Activated naive CD8-positive, alpha-beta T cell treated with anti-CD3 and anti-CD28 coated beads, Interleukin-2, amount 50 U/mL, for 24 hours (primary cell): ENCODE measurements at regions not wholly inside any gene's neighbourhood (a gene's known extent, or its start where the extent isn't known, plus 50 kb on each side); places are given as distances from the start of the nearest gene placed in this dataset.
A peak's percentile ranks its signal among the peaks of the same experiment; 100 is the strongest.

Source experiments
- ATAC-seq: fragments of 150-1000 bp; cut with Tn5 transposase; one replicate; pipeline ENCODE4 v1.10.0; 2021
- DNase-seq: peaks from one replicate; pipeline ENCODE4 v3.0.0; 2021
- H3K27ac Mint-ChIP-seq: one replicate; pipeline ENCODE4 v1.8.0; 2021; ENCODE audit warnings: mild to moderate bottlenecking, mixed read lengths
- H3K27me3 Mint-ChIP-seq: one replicate; pipeline ENCODE4 v1.8.0; 2021; ENCODE audit warnings: mixed read lengths
- H3K36me3 Mint-ChIP-seq: one replicate; pipeline ENCODE4 v1.8.0; 2021; ENCODE audit warnings: low read depth, mixed read lengths
- H3K4me1 Mint-ChIP-seq: one replicate; pipeline ENCODE4 v1.8.0; 2021; ENCODE audit warnings: mixed read lengths
- H3K4me3 Mint-ChIP-seq: one replicate; pipeline ENCODE4 v1.8.0; 2021; ENCODE audit warnings: mild to moderate bottlenecking, moderate library complexity, mixed read lengths
- H3K9me3 Mint-ChIP-seq: one replicate; pipeline ENCODE4 v1.8.0; 2021; ENCODE audit warnings: mixed read lengths

GRCh38 chr10:8182806-8183205 lies 128.3 kb downstream of the GATA3 start:
- no peak for ATAC-seq
- no peaks in the 10 kb centered on the region for H3K27me3 Mint-ChIP-seq
- no peak overlapping the region for H3K4me3 Mint-ChIP-seq
- H3K9me3 Mint-ChIP-seq = no peaks in the 10 kb centered on the region
- DNase-seq = no peak
- no peaks in the 10 kb centered on the region for H3K36me3 Mint-ChIP-seq
- peak overlapping the region; percentile 6 for H3K27ac Mint-ChIP-seq
- peaks cover 20% of the 10 kb centered on the region for H3K4me1 Mint-ChIP-seq

DNA sequence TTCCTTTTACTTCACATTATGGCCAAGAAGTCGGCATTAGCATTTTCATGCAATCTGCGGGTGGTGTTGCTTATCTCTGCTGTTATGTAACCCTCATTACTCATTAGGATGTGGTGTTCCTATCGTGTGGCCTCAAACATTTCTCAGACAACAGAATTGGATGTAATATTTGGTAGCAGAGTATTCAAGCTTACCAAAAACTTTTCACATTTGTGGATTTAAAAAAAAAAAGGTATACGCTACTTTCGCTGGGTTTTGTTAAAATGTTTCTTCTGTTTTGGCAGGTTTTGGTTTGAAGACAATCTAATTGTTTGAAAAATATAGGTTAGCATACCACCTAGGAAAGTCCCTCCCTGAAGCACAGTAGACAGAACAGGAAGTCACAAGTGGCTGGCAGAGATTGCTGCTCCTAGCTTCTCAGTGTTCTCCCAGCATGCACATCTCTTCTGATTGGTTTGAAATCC lies 128.8 kb downstream of the GATA3 start:
- H3K27me3 Mint-ChIP-seq = no peaks in the 10 kb centered on the region
- ATAC-seq = peak; percentile 82

DNA sequence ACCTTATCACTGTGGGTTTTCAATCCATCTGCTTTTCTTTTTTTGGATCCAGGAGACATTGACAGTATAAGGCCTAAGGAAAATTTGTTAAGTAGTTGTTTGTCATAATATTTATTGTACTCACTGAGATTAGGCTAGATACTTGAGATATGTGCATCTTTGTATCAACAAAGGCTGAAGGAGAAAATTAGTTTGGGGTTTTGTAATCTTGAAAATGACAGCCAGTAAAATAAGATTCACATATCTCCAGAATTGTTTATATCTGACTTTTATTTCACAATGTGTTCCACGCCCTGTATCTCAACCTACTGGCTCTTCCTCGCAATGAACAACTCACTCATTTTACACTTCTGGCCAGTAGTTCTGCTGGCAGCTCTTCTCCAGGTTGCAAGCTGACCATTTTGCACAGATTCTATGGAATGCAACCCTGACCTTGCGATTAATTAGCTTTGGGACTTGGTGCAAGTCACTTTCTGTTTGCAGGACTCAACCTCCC lies 132.7 kb downstream of the GATA3 start:
- Mint-ChIP-seq H3K4me3 (no peak overlapping the region), H3K27ac (no peak overlapping the region), H3K9me3 (no peaks in the 10 kb centered on the region), H3K36me3 (no peaks in the 10 kb centered on the region), H3K4me1 (peaks cover 26% of the 10 kb centered on the region), H3K27me3 (peaks cover 6% of the 10 kb centered on the region)
- ATAC-seq (no peak), DNase-seq (no peak)

More for the DNA sequence above, 128.8 kb downstream of the GATA3 start:
- peaks cover 20% of the 10 kb centered on the region for H3K4me1 Mint-ChIP-seq
- H3K9me3 Mint-ChIP-seq = no peaks in the 10 kb centered on the region
- H3K27ac Mint-ChIP-seq = peak overlapping the region; percentile 6
- H3K36me3 Mint-ChIP-seq = no peaks in the 10 kb centered on the region
- no peak for DNase-seq
- H3K4me3 Mint-ChIP-seq = no peak overlapping the region

GRCh38 chr10:8189458-8189857 lies 135.0 kb downstream of the GATA3 start:
- H3K36me3 Mint-ChIP-seq = no peaks in the 10 kb centered on the region
- ATAC-seq = no peak
- H3K4me1 Mint-ChIP-seq = peaks cover 10% of the 10 kb centered on the region
- no peaks in the 10 kb centered on the region for H3K9me3 Mint-ChIP-seq
- H3K27ac Mint-ChIP-seq = no peak overlapping the region
- no peak overlapping the region for H3K4me3 Mint-ChIP-seq
- H3K27me3 Mint-ChIP-seq = peaks cover 6% of the 10 kb centered on the region
- DNase-seq = no peak

GRCh38 chr10:8192301-8192700 lies 137.8 kb downstream of the GATA3 start:
- Mint-ChIP-seq H3K36me3 (no peaks in the 10 kb centered on the region), H3K27me3 (peaks cover 6% of the 10 kb centered on the region), H3K27ac (no peak overlapping the region), H3K9me3 (no peaks in the 10 kb centered on the region), H3K4me1 (peaks cover 10% of the 10 kb centered on the region), H3K4me3 (no peak overlapping the region)
- no peak for ATAC-seq
- no peak for DNase-seq

- H3K4me3 Mint-ChIP-seq = no peak overlapping the region
- no peaks in the 10 kb centered on the region for H3K9me3 Mint-ChIP-seq
- no peak for DNase-seq
- no peak for ATAC-seq
- H3K36me3 Mint-ChIP-seq = no peaks in the 10 kb centered on the region
- peaks cover 10% of the 10 kb centered on the region for H3K4me1 Mint-ChIP-seq
- peaks cover 6% of the 10 kb centered on the region for H3K27me3 Mint-ChIP-seq
- no peak overlapping the region for H3K27ac Mint-ChIP-seq
Measured at GRCh38 chr10:8193546-8193945, 139.1 kb downstream of the GATA3 start.

- ATAC-seq = no peak
- H3K27me3 Mint-ChIP-seq = peaks cover 4% of the 10 kb centered on the region
- H3K9me3 Mint-ChIP-seq = no peaks in the 10 kb centered on the region
- H3K4me3 Mint-ChIP-seq = no peak overlapping the region
- H3K27ac Mint-ChIP-seq = no peak overlapping the region
- DNase-seq = no peak
- no peaks in the 10 kb centered on the region for H3K36me3 Mint-ChIP-seq
- H3K4me1 Mint-ChIP-seq = peaks cover 7% of the 10 kb centered on the region
Measured at GRCh38 chr10:8194050-8194449, 139.6 kb downstream of the GATA3 start.

GRCh38 chr10:8206882-8207281 lies 152.4 kb downstream of the GATA3 start:
- no peak for ATAC-seq
- Mint-ChIP-seq H3K4me1 (no peaks in the 10 kb centered on the region), H3K27me3 (no peaks in the 10 kb centered on the region), H3K4me3 (no peak overlapping the region), H3K36me3 (no peaks in the 10 kb centered on the region), H3K9me3 (peaks cover 9% of the 10 kb centered on the region), H3K27ac (no peak overlapping the region)
- DNase-seq = no peak

DNA sequence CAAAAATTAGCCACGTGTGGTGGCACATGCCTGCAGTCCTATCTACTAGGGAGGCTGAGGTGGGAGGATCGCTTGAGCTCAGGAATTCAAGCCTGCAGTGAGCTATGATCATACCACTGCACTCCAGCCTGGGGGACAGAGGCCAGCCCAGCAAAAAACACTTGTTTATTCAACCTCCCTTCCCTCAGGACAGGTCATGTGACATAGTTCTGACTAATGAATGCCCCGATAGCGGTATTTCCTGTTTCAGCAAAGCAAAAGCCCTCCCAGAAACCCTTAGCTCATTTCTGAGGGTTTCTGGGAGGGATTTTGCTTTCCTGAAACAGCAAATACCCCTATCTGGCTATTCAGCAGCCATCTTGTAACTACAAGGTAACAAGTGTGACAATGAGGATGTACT lies 157.1 kb downstream of the GATA3 start:
- no peak for ATAC-seq
- no peak overlapping the region for H3K27ac Mint-ChIP-seq
- peaks cover 13% of the 10 kb centered on the region for H3K9me3 Mint-ChIP-seq
- H3K27me3 Mint-ChIP-seq = no peaks in the 10 kb centered on the region
- H3K36me3 Mint-ChIP-seq = no peaks in the 10 kb centered on the region
- peaks cover 8% of the 10 kb centered on the region for H3K4me1 Mint-ChIP-seq
- no peak for DNase-seq
- H3K4me3 Mint-ChIP-seq = no peak overlapping the region

- H3K36me3 Mint-ChIP-seq = no peaks in the 10 kb centered on the region
- peaks cover 4% of the 10 kb centered on the region for H3K9me3 Mint-ChIP-seq
- no peak overlapping the region for H3K27ac Mint-ChIP-seq
- H3K27me3 Mint-ChIP-seq = no peaks in the 10 kb centered on the region
- H3K4me3 Mint-ChIP-seq = no peak overlapping the region
- ATAC-seq (no peak), DNase-seq (no peak)
- peaks cover 18% of the 10 kb centered on the region for H3K4me1 Mint-ChIP-seq
Measured at GRCh38 chr10:8213735-8214134, 159.2 kb downstream of the GATA3 start.

- Mint-ChIP-seq H3K27ac (no peak overlapping the region), H3K9me3 (peaks cover 4% of the 10 kb centered on the region), H3K4me1 (peaks cover 18% of the 10 kb centered on the region), H3K4me3 (no peak overlapping the region), H3K27me3 (no peaks in the 10 kb centered on the region), H3K36me3 (no peaks in the 10 kb centered on the region)
- ATAC-seq (no peak), DNase-seq (no peak)
Measured at GRCh38 chr10:8214587-8214986, 160.1 kb downstream of the GATA3 start.

DNA sequence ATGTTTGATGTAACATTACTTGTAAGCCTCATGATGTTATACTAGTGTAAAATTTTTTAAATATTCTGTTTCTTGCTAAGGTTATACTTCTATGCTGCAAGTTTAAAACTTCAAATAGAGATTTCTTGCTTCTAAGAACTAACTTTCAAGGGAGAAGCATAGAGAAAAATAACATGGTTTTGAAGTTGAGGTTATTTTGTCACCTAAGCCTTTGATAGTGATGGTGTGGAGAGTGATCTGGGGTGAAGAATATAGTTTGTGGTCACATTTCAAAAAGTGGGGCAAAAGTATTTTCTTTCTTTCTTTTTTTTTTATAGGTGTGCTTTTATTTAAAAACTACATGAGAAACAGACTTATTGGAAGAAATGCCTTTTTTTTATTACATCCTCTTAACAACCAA lies 162.4 kb downstream of the GATA3 start:
- no peak for DNase-seq
- ATAC-seq = no peak
- no peaks in the 10 kb centered on the region for H3K27me3 Mint-ChIP-seq
- H3K36me3 Mint-ChIP-seq = no peaks in the 10 kb centered on the region
- no peak overlapping the region for H3K27ac Mint-ChIP-seq
- no peak overlapping the region for H3K4me3 Mint-ChIP-seq
- peaks cover 18% of the 10 kb centered on the region for H3K4me1 Mint-ChIP-seq
- H3K9me3 Mint-ChIP-seq = peaks cover 4% of the 10 kb centered on the region

DNA sequence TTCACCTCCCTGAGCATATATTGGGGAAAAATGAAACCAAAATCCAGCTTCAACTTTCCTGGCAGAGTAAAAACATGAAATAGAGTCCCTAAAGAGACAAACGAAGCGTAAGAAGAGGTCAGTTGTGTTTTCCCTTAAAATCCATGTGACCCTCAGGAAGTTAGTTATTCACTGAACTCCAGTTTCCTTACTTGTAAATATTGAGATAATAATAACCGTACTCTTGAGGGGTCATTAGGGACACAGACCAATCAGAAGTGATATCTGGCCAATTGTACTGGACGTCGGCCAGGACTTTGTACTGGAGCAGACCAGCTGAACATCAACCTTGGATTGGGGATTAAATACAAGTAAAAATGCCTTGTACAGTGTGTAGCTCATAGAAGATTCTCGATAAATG lies 167.0 kb downstream of the GATA3 start:
- no peak for ATAC-seq
- DNase-seq = no peak
- Mint-ChIP-seq H3K27ac (no peak overlapping the region), H3K9me3 (no peaks in the 10 kb centered on the region), H3K4me3 (no peak overlapping the region), H3K36me3 (no peaks in the 10 kb centered on the region), H3K4me1 (peaks cover 14% of the 10 kb centered on the region), H3K27me3 (no peaks in the 10 kb centered on the region)

DNA sequence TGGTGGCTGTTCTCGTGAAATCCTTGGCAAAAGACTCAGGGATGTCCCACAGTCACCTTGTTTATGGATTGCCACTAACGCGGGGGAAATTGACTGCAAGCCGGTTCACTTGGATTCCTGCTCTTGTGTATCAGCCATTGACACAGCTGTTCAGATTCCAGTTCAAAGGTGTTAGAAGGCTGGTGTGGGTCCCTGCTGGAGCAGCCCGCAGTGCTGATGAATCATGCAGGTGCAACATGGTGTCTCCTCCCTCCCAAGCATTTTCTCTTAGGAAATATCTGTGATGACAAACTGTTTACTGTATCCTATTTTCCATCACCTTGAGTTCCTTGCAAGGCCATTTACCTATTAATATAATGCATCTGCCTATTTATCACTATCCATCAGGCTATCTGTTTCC lies 170.1 kb downstream of the GATA3 start:
- ATAC-seq (no peak), DNase-seq (no peak)
- H3K27ac Mint-ChIP-seq = no peak overlapping the region
- no peaks in the 10 kb centered on the region for H3K36me3 Mint-ChIP-seq
- no peaks in the 10 kb centered on the region for H3K9me3 Mint-ChIP-seq
- no peaks in the 10 kb centered on the region for H3K27me3 Mint-ChIP-seq
- peaks cover 10% of the 10 kb centered on the region for H3K4me1 Mint-ChIP-seq
- no peak overlapping the region for H3K4me3 Mint-ChIP-seq

DNA sequence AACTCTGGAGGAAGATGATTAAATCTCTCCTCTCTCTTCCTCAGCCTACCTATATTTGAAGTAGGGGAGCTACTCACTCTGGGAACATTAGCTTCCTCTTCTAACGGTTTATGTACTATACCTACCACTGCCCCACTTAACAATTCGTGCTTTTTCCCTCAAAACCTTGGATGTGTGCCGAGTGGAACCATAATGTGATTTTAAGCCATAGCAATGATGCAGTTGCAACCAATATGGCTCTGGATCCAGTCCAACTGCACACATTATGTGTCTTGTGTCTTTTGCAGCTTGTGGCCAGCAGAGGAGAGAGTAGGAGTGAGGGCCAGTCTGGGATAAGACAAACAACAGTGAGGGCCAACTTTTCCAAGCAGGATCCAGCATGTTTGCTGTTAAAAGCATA lies 170.7 kb downstream of the GATA3 start:
- DNase-seq (no peak), ATAC-seq (no peak)
- no peaks in the 10 kb centered on the region for H3K36me3 Mint-ChIP-seq
- no peaks in the 10 kb centered on the region for H3K27me3 Mint-ChIP-seq
- H3K4me3 Mint-ChIP-seq = no peak overlapping the region
- no peaks in the 10 kb centered on the region for H3K9me3 Mint-ChIP-seq
- no peak overlapping the region for H3K27ac Mint-ChIP-seq
- H3K4me1 Mint-ChIP-seq = peaks cover 10% of the 10 kb centered on the region

- H3K36me3 Mint-ChIP-seq = no peaks in the 10 kb centered on the region
- H3K4me3 Mint-ChIP-seq = no peak overlapping the region
- no peak overlapping the region for H3K27ac Mint-ChIP-seq
- DNase-seq (no peak), ATAC-seq (no peak)
- H3K4me1 Mint-ChIP-seq = peaks cover 14% of the 10 kb centered on the region
- no peaks in the 10 kb centered on the region for H3K9me3 Mint-ChIP-seq
- no peaks in the 10 kb centered on the region for H3K27me3 Mint-ChIP-seq
Measured at GRCh38 chr10:8227246-8227645, 172.8 kb downstream of the GATA3 start.
